ENCODE measurements at regions not wholly inside any gene's neighbourhood (a gene's known extent, or its start where the extent isn't known, plus 50 kb on each side); places are given as distances from the start of the nearest gene placed in this dataset.
A peak's percentile ranks its signal among the peaks of the same experiment; 100 is the strongest.

DNA sequence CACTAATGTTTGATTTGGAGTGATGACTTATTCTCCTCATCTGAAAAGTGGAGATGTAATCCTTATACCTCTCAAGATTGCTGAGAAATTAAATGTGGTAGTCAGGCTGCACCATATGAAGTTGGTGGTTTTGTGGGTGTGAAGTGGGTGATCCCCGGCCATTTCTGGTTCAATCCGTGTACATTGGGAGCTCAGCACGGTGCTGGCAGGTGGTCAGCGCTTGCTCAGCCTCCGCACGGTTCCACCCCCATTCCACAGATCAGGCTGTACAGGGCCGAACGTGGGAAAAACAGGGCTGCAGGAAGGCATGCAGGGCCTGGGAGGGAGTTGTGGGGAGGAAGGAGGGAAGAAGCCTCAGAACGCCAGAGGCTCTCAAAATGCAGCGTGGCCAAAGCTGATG is 198.3 kb downstream of the INO80D start:
- H3K4me3 ChIP-seq (ENCODE audit: low read length in 2 of 2), result no peak overlapping the region
- H3K27me3 ChIP-seq (ENCODE audit: control insufficient read depth in 2 of 2, insufficient read depth in 1 of 2, low read length in 1 of 2), result peaks cover 0 to 2% of the 10 kb centered on the region in 2 donors
- no peaks in the 10 kb centered on the region for H3K9me3 ChIP-seq (ENCODE audit: control insufficient read depth in 2 of 2, insufficient read depth in 1 of 2, low read length in 1 of 2)
- no peak overlapping the region for H3K27ac ChIP-seq (ENCODE audit: low read depth in 1 of 2, low read length in 1 of 2)
- no peaks in the 10 kb centered on the region for H3K4me1 ChIP-seq (ENCODE audit: control insufficient read depth in 2 of 2, insufficient read depth in 2 of 2, low read length in 2 of 2)
- no peaks in the 10 kb centered on the region for H3K36me3 ChIP-seq (ENCODE audit: control insufficient read depth in 2 of 2, insufficient read depth in 2 of 2, low read length in 1 of 2)
- no peak for DNase-seq (ENCODE audit: low read depth in 6 of 9, low spot score in 9 of 9)
- WGBS, result 91% methylated on average over 10 of the region's 10 CpGs

DNA sequence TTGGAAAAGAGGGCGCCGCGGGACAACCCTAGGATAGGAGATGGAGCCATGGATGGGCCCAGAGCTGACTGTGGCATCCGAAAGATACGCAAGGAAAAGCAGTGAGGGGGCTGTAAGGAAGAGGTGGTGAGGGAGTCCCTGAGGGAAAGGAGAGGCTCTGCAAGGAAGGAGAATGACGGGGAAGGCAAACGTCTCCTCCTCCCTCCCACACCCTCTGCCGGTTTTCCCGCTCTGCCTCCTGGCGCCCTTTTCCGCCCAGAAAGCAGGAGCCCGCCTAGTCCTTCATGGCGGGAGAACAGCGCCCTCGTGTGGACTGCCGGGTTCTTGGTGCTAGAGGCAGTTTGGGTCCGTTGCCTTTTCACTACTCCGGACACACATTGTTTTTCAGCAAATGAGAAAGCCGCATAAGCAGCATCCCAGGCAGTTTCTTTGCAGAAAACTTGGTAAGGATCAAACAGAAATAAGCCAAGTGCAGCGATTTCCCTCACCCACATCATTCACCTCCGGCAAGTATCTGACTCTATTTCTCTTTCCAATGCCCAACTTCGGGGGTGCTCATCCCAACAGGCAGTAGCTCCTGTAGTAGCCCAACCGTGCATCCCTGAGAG is 200.4 kb downstream of the INO80D start:
- Histone ChIP-seq H3K27ac (ENCODE audit: low read depth in 1 of 2, low read length in 1 of 2) (no peak overlapping the region), H3K4me3 (ENCODE audit: low read length in 2 of 2) (no peak overlapping the region), H3K27me3 (ENCODE audit: control insufficient read depth in 2 of 2, insufficient read depth in 1 of 2, low read length in 1 of 2) (peaks cover 0 to 2% of the 10 kb centered on the region in 2 donors), H3K36me3 (ENCODE audit: control insufficient read depth in 2 of 2, insufficient read depth in 2 of 2, low read length in 1 of 2) (no peaks in the 10 kb centered on the region), H3K9me3 (ENCODE audit: control insufficient read depth in 2 of 2, insufficient read depth in 1 of 2, low read length in 1 of 2) (no peaks in the 10 kb centered on the region), H3K4me1 (ENCODE audit: control insufficient read depth in 2 of 2, insufficient read depth in 2 of 2, low read length in 2 of 2) (no peaks in the 10 kb centered on the region)
- WGBS, result 40% methylated on average over 23 of the region's 23 CpGs
- peak; percentile 24 to 70 (median 44) for DNase-seq (ENCODE audit: low read depth in 6 of 9, low spot score in 9 of 9)

DNA sequence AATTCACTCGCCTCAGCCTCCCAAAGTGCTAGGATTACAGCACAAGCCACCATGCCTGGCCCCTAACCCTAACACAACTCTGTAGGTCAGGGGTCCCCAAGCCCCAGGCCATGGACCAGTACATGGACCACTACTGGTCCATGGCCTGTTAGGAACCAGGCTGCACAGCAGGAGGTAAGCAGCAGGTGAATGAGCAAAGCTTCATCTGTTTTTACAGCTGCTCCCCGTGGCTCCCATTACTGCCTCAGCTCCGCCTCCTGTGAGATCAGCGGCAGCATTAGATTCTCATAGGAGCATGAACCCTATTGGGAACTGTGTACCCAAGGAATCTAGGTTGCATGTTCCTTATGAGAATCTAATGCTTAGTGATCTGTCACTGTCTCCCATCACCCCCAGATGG is 201.7 kb downstream of the NRP2 start:
- DNase-seq (ENCODE audit: low read depth in 6 of 9, low spot score in 9 of 9), result no peak
- Histone ChIP-seq H3K4me1 (ENCODE audit: control insufficient read depth in 2 of 2, insufficient read depth in 2 of 2, low read length in 2 of 2) (no peaks in the 10 kb centered on the region), H3K36me3 (ENCODE audit: control insufficient read depth in 2 of 2, insufficient read depth in 2 of 2, low read length in 1 of 2) (no peaks in the 10 kb centered on the region), H3K27ac (ENCODE audit: low read depth in 1 of 2, low read length in 1 of 2) (no peak overlapping the region), H3K27me3 (ENCODE audit: control insufficient read depth in 2 of 2, insufficient read depth in 1 of 2, low read length in 1 of 2) (peaks cover 0 to 2% of the 10 kb centered on the region in 2 donors), H3K9me3 (ENCODE audit: control insufficient read depth in 2 of 2, insufficient read depth in 1 of 2, low read length in 1 of 2) (no peaks in the 10 kb centered on the region), H3K4me3 (ENCODE audit: low read length in 2 of 2) (no peak overlapping the region)
- 91% methylated on average over 4 of the region's 4 CpGs for WGBS

DNA sequence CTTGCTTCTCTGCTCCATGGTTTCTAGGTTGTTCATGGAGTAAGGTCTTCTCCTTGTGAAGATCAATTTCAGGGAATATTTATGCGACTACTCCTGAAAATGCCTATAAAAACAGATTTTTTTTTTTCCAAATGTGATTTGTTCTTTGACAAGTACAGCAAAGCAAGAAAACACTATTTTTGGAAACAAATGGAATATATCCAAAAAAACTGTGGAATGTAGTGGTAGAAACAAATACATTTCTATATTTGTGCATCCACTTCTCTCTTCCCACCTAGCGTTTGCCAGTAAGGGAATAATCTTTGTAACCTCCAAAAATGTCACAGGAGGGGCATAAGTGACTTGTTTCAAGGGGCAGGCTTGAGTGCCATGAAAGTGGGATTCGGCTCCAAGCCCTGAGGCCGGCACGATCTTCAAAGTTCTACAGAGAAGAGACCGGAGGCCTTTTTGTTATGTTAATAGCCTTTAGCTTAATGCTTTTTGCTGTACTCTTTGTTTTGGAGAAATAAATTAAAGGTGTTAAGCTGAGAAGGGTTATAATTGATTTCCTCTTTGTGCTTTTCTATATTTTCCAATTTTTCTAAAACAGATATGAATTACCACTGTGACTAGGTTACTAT is 200.6 kb downstream of the NRP2 start:
- DNase-seq (ENCODE audit: low read depth in 6 of 9, low spot score in 9 of 9), result no peak
- no peaks in the 10 kb centered on the region for H3K4me1 ChIP-seq (ENCODE audit: control insufficient read depth in 2 of 2, insufficient read depth in 2 of 2, low read length in 2 of 2)
- H3K27me3 ChIP-seq (ENCODE audit: control insufficient read depth in 2 of 2, insufficient read depth in 1 of 2, low read length in 1 of 2), result peaks cover 0 to 2% of the 10 kb centered on the region in 2 donors
- no peaks in the 10 kb centered on the region for H3K36me3 ChIP-seq (ENCODE audit: control insufficient read depth in 2 of 2, insufficient read depth in 2 of 2, low read length in 1 of 2)
- H3K9me3 ChIP-seq (ENCODE audit: control insufficient read depth in 2 of 2, insufficient read depth in 1 of 2, low read length in 1 of 2), result no peaks in the 10 kb centered on the region
- H3K27ac ChIP-seq (ENCODE audit: low read depth in 1 of 2, low read length in 1 of 2), result no peak overlapping the region
- H3K4me3 ChIP-seq (ENCODE audit: low read length in 2 of 2), result no peak overlapping the region
- WGBS, result 96% methylated on average over 6 of the region's 6 CpGs

DNA sequence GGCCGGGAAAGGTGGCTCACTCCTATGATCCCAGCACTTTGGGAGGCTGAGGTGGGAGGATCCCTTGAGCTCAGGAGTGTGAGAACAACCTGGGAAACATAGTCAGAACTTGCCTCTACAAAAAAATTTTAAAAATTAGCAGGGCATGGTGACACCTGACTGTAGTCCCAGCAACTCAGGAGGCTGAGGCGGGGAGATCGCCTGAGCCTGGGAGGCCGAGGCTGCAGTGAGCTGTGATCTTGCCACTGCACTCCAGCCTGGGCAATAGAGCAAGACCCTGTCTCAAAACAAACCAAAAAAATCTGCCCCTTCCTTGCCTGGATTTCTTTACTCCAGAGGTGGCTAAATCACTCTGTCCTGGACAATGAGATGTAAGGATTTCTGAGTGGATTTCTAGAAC is 197.7 kb downstream of the NRP2 start:
- Histone ChIP-seq H3K36me3 (ENCODE audit: control insufficient read depth in 2 of 2, insufficient read depth in 2 of 2, low read length in 1 of 2) (no peaks in the 10 kb centered on the region), H3K4me1 (ENCODE audit: control insufficient read depth in 2 of 2, insufficient read depth in 2 of 2, low read length in 2 of 2) (no peaks in the 10 kb centered on the region), H3K27me3 (ENCODE audit: control insufficient read depth in 2 of 2, insufficient read depth in 1 of 2, low read length in 1 of 2) (peaks cover 0 to 2% of the 10 kb centered on the region in 2 donors), H3K27ac (ENCODE audit: low read depth in 1 of 2, low read length in 1 of 2) (no peak overlapping the region), H3K4me3 (ENCODE audit: low read length in 2 of 2) (no peak overlapping the region), H3K9me3 (ENCODE audit: control insufficient read depth in 2 of 2, insufficient read depth in 1 of 2, low read length in 1 of 2) (no peaks in the 10 kb centered on the region)
- no peak for DNase-seq (ENCODE audit: low read depth in 6 of 9, low spot score in 9 of 9)
- 96% methylated on average over 4 of the region's 4 CpGs for whole genome bisulfite sequencing

DNA sequence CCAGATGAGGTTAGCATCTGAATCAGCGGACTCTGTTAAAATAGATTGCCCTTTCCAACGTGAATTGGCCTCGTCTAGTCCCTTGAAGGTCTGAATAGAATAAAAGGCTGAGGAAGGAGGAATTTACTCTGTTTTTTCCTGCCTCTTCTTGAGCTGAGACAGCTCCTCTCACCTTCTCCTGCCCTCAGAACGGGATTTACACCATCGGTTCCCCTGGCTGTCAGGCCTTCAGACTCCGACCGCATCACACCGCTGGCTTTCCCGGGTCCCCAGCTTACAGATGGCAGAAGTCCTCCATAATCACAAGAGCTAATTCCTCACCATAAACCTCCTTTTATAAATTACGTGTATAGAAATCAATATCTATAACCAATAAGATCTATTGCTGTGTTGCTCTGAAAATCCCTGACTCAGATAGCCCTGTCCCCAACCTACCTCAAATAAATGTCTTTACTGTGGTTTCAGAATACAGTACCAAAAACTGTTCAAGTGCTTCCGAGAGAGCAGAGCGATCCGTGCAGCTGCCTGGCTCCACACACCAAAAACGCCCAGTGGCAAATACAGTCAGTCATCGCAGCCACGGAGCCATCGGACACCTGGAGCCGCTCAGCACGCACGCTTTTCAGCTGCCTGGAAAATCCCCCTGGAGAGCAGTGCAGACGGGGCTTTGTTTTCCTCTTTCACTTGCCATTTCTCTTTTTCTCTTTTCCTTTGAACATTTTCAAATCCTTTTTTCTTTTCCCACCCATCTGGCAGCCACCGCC is 196.9 kb downstream of the NRP2 start:
- H3K27ac ChIP-seq (ENCODE audit: low read depth in 1 of 2, low read length in 1 of 2), result no peak overlapping the region
- no peaks in the 10 kb centered on the region for H3K36me3 ChIP-seq (ENCODE audit: control insufficient read depth in 2 of 2, insufficient read depth in 2 of 2, low read length in 1 of 2)
- no peaks in the 10 kb centered on the region for H3K27me3 ChIP-seq (ENCODE audit: control insufficient read depth in 2 of 2, insufficient read depth in 1 of 2, low read length in 1 of 2)
- peaks cover 0 to 4% of the 10 kb centered on the region in 2 donors for H3K9me3 ChIP-seq (ENCODE audit: control insufficient read depth in 2 of 2, insufficient read depth in 1 of 2, low read length in 1 of 2)
- 92% methylated on average over 22 of the region's 22 CpGs for WGBS
- no peaks in the 10 kb centered on the region for H3K4me1 ChIP-seq (ENCODE audit: control insufficient read depth in 2 of 2, insufficient read depth in 2 of 2, low read length in 2 of 2)
- no peak for DNase-seq (ENCODE audit: low read depth in 6 of 9, low spot score in 9 of 9)
- no peak overlapping the region for H3K4me3 ChIP-seq (ENCODE audit: low read length in 2 of 2)

DNA sequence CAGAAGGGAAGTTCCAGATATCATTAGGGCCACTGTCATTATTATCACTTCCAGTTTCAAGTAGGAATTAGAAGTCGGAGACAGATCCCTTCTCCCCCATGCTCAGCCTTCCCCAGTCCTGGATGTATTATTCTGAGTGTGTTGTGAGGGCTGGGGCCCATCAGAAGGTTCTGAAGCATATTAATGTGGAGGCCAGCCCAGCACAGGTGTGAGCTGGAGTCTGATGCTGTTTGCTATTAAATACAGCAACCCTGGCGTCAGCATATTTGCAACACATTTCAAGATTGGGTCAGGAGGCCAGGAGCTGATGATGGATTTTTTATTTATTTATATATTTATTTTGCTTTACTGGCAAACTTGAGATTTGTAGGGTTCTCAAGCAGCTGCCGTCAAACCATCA is 195.2 kb downstream of the NRP2 start:
- Histone ChIP-seq H3K4me3 (ENCODE audit: low read length in 2 of 2) (no peak overlapping the region), H3K4me1 (ENCODE audit: control insufficient read depth in 2 of 2, insufficient read depth in 2 of 2, low read length in 2 of 2) (no peaks in the 10 kb centered on the region), H3K36me3 (ENCODE audit: control insufficient read depth in 2 of 2, insufficient read depth in 2 of 2, low read length in 1 of 2) (no peaks in the 10 kb centered on the region), H3K27me3 (ENCODE audit: control insufficient read depth in 2 of 2, insufficient read depth in 1 of 2, low read length in 1 of 2) (no peaks in the 10 kb centered on the region), H3K27ac (ENCODE audit: low read depth in 1 of 2, low read length in 1 of 2) (no peak overlapping the region), H3K9me3 (ENCODE audit: control insufficient read depth in 2 of 2, insufficient read depth in 1 of 2, low read length in 1 of 2) (peaks cover 0 to 8% of the 10 kb centered on the region in 2 donors)
- WGBS, result 95% methylated on average over 3 of the region's 3 CpGs
- DNase-seq (ENCODE audit: low read depth in 6 of 9, low spot score in 9 of 9), result no peak

DNA sequence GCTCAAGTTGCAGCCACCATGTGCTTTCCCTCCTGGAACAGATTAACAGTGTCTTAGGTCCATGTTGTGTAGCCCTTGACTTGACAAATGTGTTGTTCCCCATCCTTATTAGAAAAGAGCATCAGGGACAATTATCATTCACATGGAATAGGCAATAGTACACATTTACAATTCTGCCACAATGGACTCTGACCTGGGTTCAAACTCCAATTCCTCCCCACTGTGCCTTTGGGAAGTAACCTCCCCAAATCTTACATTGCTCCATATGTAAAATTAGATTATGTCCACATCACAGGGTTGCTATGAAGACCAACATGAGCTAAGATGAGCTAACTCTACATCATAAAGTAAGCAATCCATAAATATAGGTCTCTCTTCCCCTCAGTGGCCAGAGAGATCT is 193.8 kb downstream of the NRP2 start:
- Histone ChIP-seq H3K4me1 (ENCODE audit: control insufficient read depth in 2 of 2, insufficient read depth in 2 of 2, low read length in 2 of 2) (no peaks in the 10 kb centered on the region), H3K4me3 (ENCODE audit: low read length in 2 of 2) (no peak overlapping the region), H3K27ac (ENCODE audit: low read depth in 1 of 2, low read length in 1 of 2) (no peak overlapping the region), H3K36me3 (ENCODE audit: control insufficient read depth in 2 of 2, insufficient read depth in 2 of 2, low read length in 1 of 2) (no peaks in the 10 kb centered on the region), H3K27me3 (ENCODE audit: control insufficient read depth in 2 of 2, insufficient read depth in 1 of 2, low read length in 1 of 2) (no peaks in the 10 kb centered on the region), H3K9me3 (ENCODE audit: control insufficient read depth in 2 of 2, insufficient read depth in 1 of 2, low read length in 1 of 2) (peaks cover 0 to 8% of the 10 kb centered on the region in 2 donors)
- DNase-seq (ENCODE audit: low read depth in 6 of 9, low spot score in 9 of 9), result no peak

DNA sequence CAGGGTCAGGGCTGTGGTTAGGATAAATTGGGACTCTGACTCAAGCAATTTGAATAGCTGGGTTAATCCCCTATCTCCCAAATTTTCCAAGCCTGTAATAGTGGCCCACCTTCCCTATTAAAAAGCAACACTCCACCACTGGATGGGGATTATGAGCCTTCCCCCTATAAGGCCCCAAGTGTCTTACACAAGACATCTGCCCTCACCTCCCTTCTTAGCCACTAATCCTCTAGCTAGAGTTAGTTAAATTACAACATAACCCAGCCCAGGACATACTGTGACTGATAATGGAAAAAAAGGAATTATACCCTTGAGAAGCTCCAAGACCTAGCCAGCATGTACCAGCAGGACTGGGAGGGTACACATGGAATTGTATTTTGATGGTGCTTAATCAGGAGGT is 190.4 kb downstream of the NRP2 start:
- Histone ChIP-seq H3K9me3 (ENCODE audit: control insufficient read depth in 2 of 2, insufficient read depth in 1 of 2, low read length in 1 of 2) (peaks cover 0 to 8% of the 10 kb centered on the region in 2 donors), H3K4me3 (ENCODE audit: low read length in 2 of 2) (no peak overlapping the region), H3K36me3 (ENCODE audit: control insufficient read depth in 2 of 2, insufficient read depth in 2 of 2, low read length in 1 of 2) (no peaks in the 10 kb centered on the region), H3K4me1 (ENCODE audit: control insufficient read depth in 2 of 2, insufficient read depth in 2 of 2, low read length in 2 of 2) (no peaks in the 10 kb centered on the region), H3K27ac (ENCODE audit: low read depth in 1 of 2, low read length in 1 of 2) (no peak overlapping the region), H3K27me3 (ENCODE audit: control insufficient read depth in 2 of 2, insufficient read depth in 1 of 2, low read length in 1 of 2) (no peaks in the 10 kb centered on the region)
- DNase-seq (ENCODE audit: low read depth in 6 of 9, low spot score in 9 of 9), result no peak

Measured in thymus (tissue), 11 donors.